ENCODE measurements at regions not wholly inside any gene's neighbourhood (a gene's known extent, or its start where the extent isn't known, plus 50 kb on each side); places are given as distances from the start of the nearest gene placed in this dataset.

DNA sequence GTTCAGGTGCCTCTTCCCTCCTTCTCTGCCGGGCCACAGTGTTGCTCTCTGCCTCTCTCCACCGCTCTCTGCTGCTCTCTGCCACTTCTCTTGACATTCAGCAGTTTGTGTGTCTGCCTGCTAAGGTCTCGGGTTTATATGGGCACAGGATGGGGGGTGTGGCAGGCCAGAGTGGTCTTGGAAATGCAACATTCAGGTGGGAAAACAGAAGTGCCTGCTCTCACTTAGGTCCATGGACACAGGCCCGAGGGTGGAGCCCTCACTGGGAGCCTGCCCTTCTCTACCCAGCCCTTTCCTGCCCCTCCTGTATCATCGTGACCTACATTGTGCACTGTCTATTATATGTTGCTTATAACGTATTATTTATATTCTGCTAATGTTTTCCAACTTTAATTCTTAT, 120.8 kb upstream of the TMEM18 start:
- no peak for DNase-seq (ENCODE audit: low read depth)
- no peak overlapping the region for H3K4me3 ChIP-seq (ENCODE audit: control insufficient read depth, low read depth, low read length)
- TF ChIP-seq, protein P1, sequence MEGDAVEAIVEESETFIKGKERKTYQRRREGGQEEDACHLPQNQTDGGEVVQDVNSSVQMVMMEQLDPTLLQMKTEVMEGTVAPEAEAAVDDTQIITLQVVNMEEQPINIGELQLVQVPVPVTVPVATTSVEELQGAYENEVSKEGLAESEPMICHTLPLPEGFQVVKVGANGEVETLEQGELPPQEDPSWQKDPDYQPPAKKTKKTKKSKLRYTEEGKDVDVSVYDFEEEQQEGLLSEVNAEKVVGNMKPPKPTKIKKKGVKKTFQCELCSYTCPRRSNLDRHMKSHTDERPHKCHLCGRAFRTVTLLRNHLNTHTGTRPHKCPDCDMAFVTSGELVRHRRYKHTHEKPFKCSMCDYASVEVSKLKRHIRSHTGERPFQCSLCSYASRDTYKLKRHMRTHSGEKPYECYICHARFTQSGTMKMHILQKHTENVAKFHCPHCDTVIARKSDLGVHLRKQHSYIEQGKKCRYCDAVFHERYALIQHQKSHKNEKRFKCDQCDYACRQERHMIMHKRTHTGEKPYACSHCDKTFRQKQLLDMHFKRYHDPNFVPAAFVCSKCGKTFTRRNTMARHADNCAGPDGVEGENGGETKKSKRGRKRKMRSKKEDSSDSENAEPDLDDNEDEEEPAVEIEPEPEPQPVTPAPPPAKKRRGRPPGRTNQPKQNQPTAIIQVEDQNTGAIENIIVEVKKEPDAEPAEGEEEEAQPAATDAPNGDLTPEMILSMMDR (IDR thresholded peaks at IDR 0.05; ENCODE audit: control insufficient read depth, insufficient read depth, low read depth, low read length, missing control alignments): no peak

- DNase-seq (ENCODE audit: low read depth): no peak
- H3K4me3 ChIP-seq (ENCODE audit: control insufficient read depth, low read depth, low read length): no peak overlapping the region
- TF ChIP-seq, protein P1 (IDR thresholded peaks at IDR 0.05; ENCODE audit: control insufficient read depth, insufficient read depth, low read depth, low read length, missing control alignments): no peak
Observed at GRCh38 chr2:797556-797955, 120.3 kb upstream of the TMEM18 start.

DNA sequence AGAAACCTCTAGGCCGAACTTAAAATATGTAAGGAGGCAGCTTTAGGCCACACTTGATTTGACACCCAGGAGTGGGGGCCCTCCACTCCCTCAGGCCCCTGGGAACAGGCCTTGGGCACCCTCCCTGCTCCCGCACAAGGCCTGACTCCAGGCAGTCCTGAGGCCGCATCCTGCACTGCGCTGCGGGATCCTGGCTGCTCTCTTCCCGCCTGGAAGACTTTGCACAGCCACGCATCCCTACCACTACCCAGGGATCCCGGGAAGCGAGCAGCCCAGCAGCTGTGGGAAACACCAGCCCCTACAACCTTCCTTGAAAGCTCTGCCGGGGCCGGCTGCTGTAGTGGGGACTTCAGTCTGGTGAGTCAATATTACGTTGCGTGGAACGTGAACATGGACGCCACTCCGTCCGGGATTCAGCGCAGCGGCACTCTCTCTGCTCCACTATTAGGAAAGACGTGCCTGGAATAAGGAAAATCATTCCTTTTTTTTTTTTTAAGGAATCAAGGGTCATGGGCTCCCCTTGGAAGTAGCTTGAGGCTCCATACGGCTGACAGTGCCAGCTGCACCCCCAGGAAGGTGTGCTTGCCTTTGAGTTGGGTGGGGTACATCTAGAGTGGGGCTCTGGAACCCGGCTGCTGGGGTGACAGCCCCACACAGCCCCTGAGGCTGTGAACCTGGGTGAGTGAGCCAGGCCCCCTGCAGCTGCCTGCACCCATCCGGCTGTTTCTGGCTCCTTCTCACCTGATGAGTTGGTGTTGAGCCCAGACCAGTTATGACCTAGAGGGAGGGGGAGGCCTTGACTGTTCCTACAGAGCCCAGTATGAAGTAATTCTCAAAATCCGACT, 119.2 kb upstream of the TMEM18 start:
- no peak overlapping the region for H3K4me3 ChIP-seq (ENCODE audit: control insufficient read depth, low read depth, low read length)
- TF ChIP-seq, protein P1 (IDR thresholded peaks at IDR 0.05; ENCODE audit: control insufficient read depth, insufficient read depth, low read depth, low read length, missing control alignments): no peak
- no peak for DNase-seq (ENCODE audit: low read depth)

- DNase-seq (ENCODE audit: low read depth): no peak
- H3K4me3 ChIP-seq (ENCODE audit: control insufficient read depth, low read depth, low read length): no peak overlapping the region
- TF ChIP-seq, protein P1 (IDR thresholded peaks at IDR 0.05; ENCODE audit: control insufficient read depth, insufficient read depth, low read depth, low read length, missing control alignments): no peak
Observed at GRCh38 chr2:795531-796041, 118.4 kb upstream of the TMEM18 start.

GRCh38 chr2:794554-795241, 117.5 kb upstream of the TMEM18 start:
- H3K4me3 ChIP-seq (ENCODE audit: control insufficient read depth, low read depth, low read length): no peak overlapping the region
- DNase-seq (ENCODE audit: low read depth): no peak
- TF ChIP-seq, protein P1 (IDR thresholded peaks at IDR 0.05; ENCODE audit: control insufficient read depth, insufficient read depth, low read depth, low read length, missing control alignments): no peak

DNA sequence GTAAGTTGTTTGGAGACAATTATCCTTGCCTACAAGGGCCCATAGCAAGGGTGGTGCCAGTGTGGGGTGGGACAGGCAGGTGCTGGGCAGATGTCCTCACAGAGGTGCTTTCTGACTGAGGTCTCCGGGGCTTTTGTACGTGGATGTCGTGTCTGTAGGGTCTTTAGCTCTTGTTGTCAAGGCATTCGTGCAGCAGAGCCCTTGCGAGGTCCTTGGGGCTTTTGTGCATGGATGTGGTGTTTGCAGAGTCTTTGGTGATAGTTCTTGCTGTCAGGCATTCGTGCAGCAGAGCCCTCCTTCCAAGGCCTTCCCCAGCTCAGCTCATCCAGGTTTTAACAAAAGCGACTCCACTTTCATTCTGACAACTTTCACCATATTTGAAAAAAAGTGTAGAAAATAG, 116.0 kb upstream of the TMEM18 start:
- TF ChIP-seq, protein P1 (IDR thresholded peaks at IDR 0.05; ENCODE audit: control insufficient read depth, insufficient read depth, low read depth, low read length, missing control alignments): no peak
- no peak overlapping the region for H3K4me3 ChIP-seq (ENCODE audit: control insufficient read depth, low read depth, low read length)
- no peak for DNase-seq (ENCODE audit: low read depth)

Measured in AG09309 (cell line).